NCI-H226 (cell line): ENCODE measurements at regions not wholly inside any gene's neighbourhood (a gene's known extent, or its start where the extent isn't known, plus 50 kb on each side); places are given as distances from the start of the nearest gene placed in this dataset.

Source experiments
- DNase-seq: peaks from one replicate; pipeline ENCODE4 v3.0.0-alpha.2; 2015

- DNase-seq = peak; percentile 5
Observed at GRCh38 chr2:16408331-16409005, 257.2 kb downstream of the CYRIA start.

- DNase-seq = no peak
Observed at GRCh38 chr2:16407358-16407757, 258.3 kb downstream of the CYRIA start.

GRCh38 chr2:16406496-16407289 is 258.9 kb downstream of the CYRIA start:
- DNase-seq = no peak

GRCh38 chr2:16405551-16405950 is 260.1 kb downstream of the CYRIA start:
- DNase-seq = no peak

- DNase-seq = no peak
Observed at GRCh38 chr2:16404551-16405300, 260.9 kb downstream of the CYRIA start.

DNA sequence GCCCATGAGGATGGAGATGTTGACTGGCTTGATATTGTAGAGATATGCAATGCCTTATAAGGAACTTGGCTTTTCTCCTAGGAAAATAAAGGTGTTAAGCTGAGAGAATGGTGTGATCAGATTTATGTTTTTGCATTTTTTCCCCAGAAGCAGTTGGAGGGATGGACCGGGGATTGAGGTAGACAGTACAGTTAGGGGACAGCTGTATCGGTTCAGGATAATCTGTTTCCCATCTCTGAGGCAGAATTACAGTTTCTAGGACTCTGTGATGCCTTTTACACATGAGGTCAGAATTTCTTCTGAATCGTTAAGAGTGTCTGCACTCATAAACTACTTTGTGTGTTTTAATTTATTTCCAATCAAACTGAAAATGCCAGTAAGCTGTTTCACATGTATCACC is 261.5 kb downstream of the CYRIA start:
- no peak for DNase-seq

GRCh38 chr2:16402891-16403290 is 262.7 kb downstream of the CYRIA start:
- no peak for DNase-seq

- DNase-seq = no peak
Observed at GRCh38 chr2:16401761-16402300, 263.8 kb downstream of the CYRIA start.

GRCh38 chr2:16400127-16400623 is 265.5 kb downstream of the CYRIA start:
- peak; percentile 48 for DNase-seq

- DNase-seq = no peak
Observed at GRCh38 chr2:16398486-16399043, 267.1 kb downstream of the CYRIA start.

- no peak for DNase-seq
Observed at GRCh38 chr2:16397681-16398475, 267.8 kb downstream of the CYRIA start.

GRCh38 chr2:16396986-16397385 is 268.6 kb downstream of the CYRIA start:
- no peak for DNase-seq

GRCh38 chr2:16396171-16396570 is 269.5 kb downstream of the CYRIA start:
- DNase-seq = no peak

DNA sequence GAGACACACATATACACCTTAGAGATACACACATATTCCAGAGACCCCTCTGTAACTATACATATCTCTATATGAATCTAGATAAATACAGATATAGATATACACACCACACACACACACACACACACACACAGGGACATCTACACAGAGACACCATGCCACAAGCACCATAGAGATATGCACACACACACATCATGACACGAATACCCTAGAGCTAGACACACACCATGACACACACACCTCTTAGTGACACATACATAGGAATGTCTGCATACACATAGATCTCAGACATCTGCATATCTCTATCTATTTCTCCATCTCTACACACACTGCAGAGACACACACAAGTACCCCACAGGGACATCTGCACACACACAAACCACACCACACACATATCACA is 270.0 kb downstream of the CYRIA start:
- DNase-seq = no peak

GRCh38 chr2:16394986-16395550 is 270.6 kb downstream of the CYRIA start:
- no peak for DNase-seq

GRCh38 chr2:16394072-16394985 is 271.3 kb downstream of the CYRIA start:
- DNase-seq = no peak

DNA sequence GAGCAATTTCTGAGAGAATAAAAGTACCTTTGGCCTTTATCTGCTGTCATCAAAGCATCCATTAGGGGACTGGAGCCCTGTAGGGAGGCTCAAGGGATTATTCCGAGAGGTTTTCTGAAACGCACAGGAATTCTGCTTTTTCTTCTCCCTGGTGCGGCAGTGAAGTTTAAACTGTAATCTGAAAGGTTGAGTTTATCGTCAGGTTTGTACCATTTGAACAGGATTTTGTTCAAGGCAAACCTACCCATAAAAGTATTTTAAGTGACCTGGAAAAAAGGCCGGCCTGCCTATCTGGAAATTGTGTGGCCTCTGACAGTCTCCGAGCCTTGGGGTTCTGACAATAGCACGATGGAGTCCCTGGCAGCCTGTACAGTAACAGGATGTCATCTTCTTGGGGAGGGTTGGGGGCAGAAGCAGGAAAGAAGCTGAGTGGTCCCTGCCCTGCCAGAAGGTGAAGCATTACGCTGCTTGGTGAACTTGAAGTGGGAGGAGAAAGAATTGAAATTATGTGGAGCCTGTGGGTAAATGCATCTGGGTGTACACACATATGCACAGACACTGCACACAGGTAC is 272.0 kb downstream of the CYRIA start:
- no peak for DNase-seq

- DNase-seq = no peak
Observed at GRCh38 chr2:16392647-16393499, 272.8 kb downstream of the CYRIA start.

DNA sequence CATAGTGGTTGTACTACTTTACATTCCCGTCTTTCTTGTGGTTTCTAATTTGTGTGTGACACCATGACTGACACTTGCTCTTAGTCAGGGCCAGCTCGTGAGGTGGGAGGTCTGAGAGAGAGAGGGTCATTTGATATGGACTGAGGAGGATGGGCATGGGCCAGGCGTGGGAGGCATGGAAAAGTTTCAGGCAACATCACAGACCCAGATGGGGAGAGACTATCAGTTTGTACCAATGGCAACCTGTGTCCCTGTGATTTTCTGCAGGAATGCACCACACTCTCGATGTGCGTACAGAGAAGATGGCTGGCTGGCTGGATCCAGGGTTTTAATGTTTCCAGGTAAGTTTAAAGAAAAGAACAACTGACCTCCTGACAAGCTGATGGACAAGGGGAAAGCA is 273.6 kb downstream of the CYRIA start:
- no peak for DNase-seq
